Breast epithelium (tissue), 4 donors: ENCODE measurements at regions not wholly inside any gene's neighbourhood (a gene's known extent, or its start where the extent isn't known, plus 50 kb on each side); places are given as distances from the start of the nearest gene placed in this dataset.

Source experiments
- DNase-seq, 2 donors: peaks; one replicate each; pipeline ENCODE4 v3.0.0-alpha.2; 2019; ENCODE audit warnings: low spot score in 2 of 2
- H3K27ac ChIP-seq, 2 donors: fragments of 200-600 bp; sonication (generic) in 1 of 2; one replicate each; pipeline ENCODE4 v1.5.1; 2016 to 2019; ENCODE audit warnings: mild to moderate bottlenecking in 1 of 2
- H3K27me3 ChIP-seq, 2 donors: fragments of 200-600 bp; sonication (generic) in 1 of 2; one replicate each; pipeline versions ENCODE4 v1.5.1 to v1.6.0; 2017 to 2019; ENCODE audit warnings: control low read depth in 1 of 2, mild to moderate bottlenecking in 1 of 2
- H3K36me3 ChIP-seq: fragments of 200-600 bp; one replicate; pipeline ENCODE4 v1.5.1; 2019
- H3K4me1 ChIP-seq, 2 donors: fragments of 200-600 bp; sonication (generic); one replicate each; pipeline ENCODE4 v1.5.1; 2016 to 2019; ENCODE audit warnings: control low read depth in 1 of 2
- H3K4me3 ChIP-seq, 3 donors: fragments of 200-600 bp; sonication (generic); 1 replicate in 2 of 3; 2 replicates in 1 of 3; pipeline ENCODE4 v1.5.1; 2016 to 2019; ENCODE audit warnings: mild to moderate bottlenecking in 3 of 3, moderate library complexity in 2 of 3
- H3K9me3 ChIP-seq, 2 donors: fragments of 200-600 bp; sonication (generic) in 1 of 2; one replicate each; pipeline ENCODE4 v1.5.1; 2016 to 2019; ENCODE audit warnings: control low read depth in 1 of 2
- CTCF ChIP-seq, 3 donors: fragments of 450-650 bp; IDR thresholded peaks; one replicate each; pipeline ENCODE4 v1.5.1; 2016 to 2017; ENCODE audit warnings: antibody characterized with exemption in 3 of 3, mild to moderate bottlenecking in 3 of 3, moderate library complexity in 3 of 3
- POLR2A ChIP-seq: fragments of 450-650 bp; IDR thresholded peaks from one replicate; pipeline ENCODE4 v1.6.1; 2016; ENCODE audit warnings: antibody characterized with exemption, mild to moderate bottlenecking, moderate library complexity
- POLR2AphosphoS5 ChIP-seq, 3 donors: sonication (generic); formaldehyde crosslinking; IDR thresholded peaks; one replicate each; pipeline ENCODE4 v1.6.1; 2017; ENCODE audit warnings: antibody characterized with exemption in 3 of 3
- intact Hi-C: fragments of 100-400 bp; cut with DNase I; formaldehyde crosslinking; loops from one replicate; pipeline ENCODE4 v1.15.1; 2023; ENCODE audit warnings: low total_unique reads

DNA sequence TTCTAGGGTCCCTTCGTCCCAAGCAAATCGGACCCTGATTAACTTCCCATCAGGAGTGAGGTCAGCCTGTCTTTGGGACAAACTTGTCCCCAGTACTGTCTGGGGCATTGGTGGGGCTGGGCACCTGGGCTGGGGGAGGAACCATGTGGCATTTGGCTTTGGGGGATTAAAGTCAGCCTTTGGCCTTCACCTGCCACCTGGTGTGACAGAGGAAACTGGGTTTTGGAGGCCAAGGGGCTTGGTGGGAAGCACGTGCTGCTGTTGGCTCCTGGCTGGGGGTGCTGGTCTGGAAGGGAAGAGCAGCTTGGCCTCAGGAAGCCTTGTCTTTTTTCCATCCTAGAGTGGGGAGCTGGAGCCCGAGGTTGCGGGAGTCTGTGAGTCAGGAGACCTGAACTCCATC, 78.4 kb upstream of the NECTIN1 start:
- H3K4me1 ChIP-seq = no peaks in the 10 kb centered on the region
- no peak overlapping the region for H3K27ac ChIP-seq
- intact Hi-C loops = no loop called here
- H3K36me3 ChIP-seq = no peaks in the 10 kb centered on the region
- H3K27me3 ChIP-seq = no peaks in the 10 kb centered on the region
- TF ChIP-seq POLR2A (no peak), POLR2AphosphoS5 (IDR thresholded peaks at IDR 0.05) (no peak), CTCF (IDR thresholded peaks at IDR 0.05) (no peak)
- no peak for DNase-seq
- no peaks in the 10 kb centered on the region for H3K9me3 ChIP-seq
- no peak overlapping the region for H3K4me3 ChIP-seq

- H3K4me3 ChIP-seq = no peak overlapping the region
- intact Hi-C loops = no loop called here
- H3K27me3 ChIP-seq = no peaks in the 10 kb centered on the region
- no peaks in the 10 kb centered on the region for H3K36me3 ChIP-seq
- no peak for DNase-seq
- H3K27ac ChIP-seq = no peak overlapping the region
- TF ChIP-seq POLR2AphosphoS5 (IDR thresholded peaks at IDR 0.05) = no peak
- no peak for TF ChIP-seq CTCF (IDR thresholded peaks at IDR 0.05)
- TF ChIP-seq POLR2A = no peak
- H3K4me1 ChIP-seq = no peaks in the 10 kb centered on the region
- no peaks in the 10 kb centered on the region for H3K9me3 ChIP-seq
Measured at GRCh38 chr11:119806064-119806915, 77.3 kb upstream of the NECTIN1 start.

DNA sequence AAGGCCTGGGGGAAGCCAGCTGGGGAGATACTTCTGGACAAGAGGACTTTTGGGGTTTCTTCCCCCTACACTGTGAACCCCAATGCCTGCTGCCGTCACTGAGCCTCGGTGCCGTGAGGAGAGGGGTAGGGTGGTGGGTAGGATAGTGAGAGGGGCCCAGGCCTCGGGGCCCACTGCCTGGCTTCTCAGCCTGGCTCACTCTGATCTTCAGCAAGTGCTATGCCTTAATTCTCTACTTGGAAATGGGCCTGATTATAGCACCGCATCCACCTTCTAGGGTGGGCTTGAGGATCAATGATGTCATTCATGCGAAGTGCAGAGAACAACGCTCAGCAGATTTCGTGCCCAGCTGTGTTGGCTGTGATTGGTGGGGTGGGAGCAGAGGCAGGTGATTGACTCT, 76.7 kb upstream of the NECTIN1 start:
- intact Hi-C loops = no loop called here
- Histone ChIP-seq H3K27ac (no peak overlapping the region), H3K4me3 (no peak overlapping the region), H3K9me3 (no peaks in the 10 kb centered on the region), H3K27me3 (no peaks in the 10 kb centered on the region), H3K4me1 (no peaks in the 10 kb centered on the region), H3K36me3 (no peaks in the 10 kb centered on the region)
- no peak for DNase-seq
- TF ChIP-seq POLR2AphosphoS5 (IDR thresholded peaks at IDR 0.05) = no peak
- TF ChIP-seq POLR2A = no peak

- intact Hi-C loops = no loop called here
- no peaks in the 10 kb centered on the region for H3K27me3 ChIP-seq
- H3K36me3 ChIP-seq = no peaks in the 10 kb centered on the region
- DNase-seq = no peak
- no peaks in the 10 kb centered on the region for H3K4me1 ChIP-seq
- TF ChIP-seq POLR2A = no peak
- no peak for TF ChIP-seq CTCF (IDR thresholded peaks at IDR 0.05)
- TF ChIP-seq POLR2AphosphoS5 (IDR thresholded peaks at IDR 0.05) = no peak
- no peak overlapping the region for H3K4me3 ChIP-seq
- H3K9me3 ChIP-seq = no peaks in the 10 kb centered on the region
- no peak overlapping the region for H3K27ac ChIP-seq
Measured at GRCh38 chr11:119804698-119805097, 75.7 kb upstream of the NECTIN1 start.

GRCh38 chr11:119803726-119804294, 74.8 kb upstream of the NECTIN1 start:
- Histone ChIP-seq H3K36me3 (no peaks in the 10 kb centered on the region), H3K27ac (no peak overlapping the region), H3K4me3 (no peak overlapping the region), H3K9me3 (no peaks in the 10 kb centered on the region), H3K27me3 (no peaks in the 10 kb centered on the region), H3K4me1 (no peaks in the 10 kb centered on the region)
- TF ChIP-seq POLR2A (no peak), POLR2AphosphoS5 (IDR thresholded peaks at IDR 0.05) (no peak), CTCF (IDR thresholded peaks at IDR 0.05) (no peak)
- intact Hi-C loops = no loop called here
- no peak for DNase-seq
